Activated naive CD4-positive, alpha-beta T cell treated with anti-CD3 and anti-CD28 coated beads, Interleukin-2, amount 10 ng/mL, durations not matched to agents 7 days and 5 days (primary cell): ENCODE measurements at regions not wholly inside any gene's neighbourhood (a gene's known extent, or its start where the extent isn't known, plus 50 kb on each side); places are given as distances from the start of the nearest gene placed in this dataset.
A peak's percentile ranks its signal among the peaks of the same experiment; 100 is the strongest.
"Not testable (repeated sequence)": the region's sequence is repeated elsewhere in the genome, so short reads cannot be mapped to it uniquely, and the experiment has no call there.

Source experiments
- CTCF ChIA-PET: fragments of 350-600 bp; sonication (Branson Sonifier 250); formaldehyde crosslinking; loops from one replicate; lab custom pipeline; 2021; ENCODE audit warnings: antibody characterized with exemption; lab: Charles Lee
- DNase-seq: peaks from one replicate; pipeline ENCODE4 v3.0.0-alpha.2; 2020
- H3K27ac Mint-ChIP-seq: one replicate; pipeline ENCODE4 v1.8.0; 2021; ENCODE audit warnings: mild to moderate bottlenecking, moderate library complexity, mixed read lengths
- H3K27me3 Mint-ChIP-seq: one replicate; pipeline ENCODE4 v1.8.0; 2021; ENCODE audit warnings: mild to moderate bottlenecking, mixed read lengths
- H3K36me3 Mint-ChIP-seq: one replicate; pipeline ENCODE4 v1.8.0; 2021; ENCODE audit warnings: mixed read lengths
- H3K4me1 Mint-ChIP-seq: one replicate; pipeline ENCODE4 v1.8.0; 2021; ENCODE audit warnings: mixed read lengths
- H3K4me3 Mint-ChIP-seq: one replicate; pipeline ENCODE4 v1.8.0; 2021; ENCODE audit warnings: mild to moderate bottlenecking, moderate library complexity, mixed read lengths
- H3K9me3 Mint-ChIP-seq: one replicate; pipeline ENCODE4 v1.8.0; 2021; ENCODE audit warnings: mixed read lengths

GRCh38 chrX:79559290-79559689 is 192.2 kb upstream of the ITM2A start:
- H3K4me1 Mint-ChIP-seq, result no peaks in the 10 kb centered on the region
- no peaks in the 10 kb centered on the region for H3K36me3 Mint-ChIP-seq
- H3K27me3 Mint-ChIP-seq, result no peaks in the 10 kb centered on the region
- no peak overlapping the region for H3K4me3 Mint-ChIP-seq
- no peak for DNase-seq
- H3K27ac Mint-ChIP-seq, result no peak overlapping the region
- H3K9me3 Mint-ChIP-seq, result no peaks in the 10 kb centered on the region
- CTCF ChIA-PET, result no interaction called here

- CTCF ChIA-PET, result no interaction called here
- H3K27ac Mint-ChIP-seq, result no peak overlapping the region
- no peaks in the 10 kb centered on the region for H3K9me3 Mint-ChIP-seq
- H3K27me3 Mint-ChIP-seq, result no peaks in the 10 kb centered on the region
- DNase-seq, result no peak
- H3K36me3 Mint-ChIP-seq, result no peaks in the 10 kb centered on the region
- no peaks in the 10 kb centered on the region for H3K4me1 Mint-ChIP-seq
- no peak overlapping the region for H3K4me3 Mint-ChIP-seq
Measured at GRCh38 chrX:79557212-79557611, 190.1 kb upstream of the ITM2A start.

GRCh38 chrX:79556800-79557199 is 189.7 kb upstream of the ITM2A start:
- no peak for DNase-seq
- H3K27me3 Mint-ChIP-seq, result no peaks in the 10 kb centered on the region
- H3K4me3 Mint-ChIP-seq, result no peak overlapping the region
- no peak overlapping the region for H3K27ac Mint-ChIP-seq
- H3K36me3 Mint-ChIP-seq, result no peaks in the 10 kb centered on the region
- H3K4me1 Mint-ChIP-seq, result no peaks in the 10 kb centered on the region
- CTCF ChIA-PET, result no interaction called here
- H3K9me3 Mint-ChIP-seq, result no peaks in the 10 kb centered on the region

- Mint-ChIP-seq H3K36me3 (no peaks in the 10 kb centered on the region), H3K4me3 (no peak overlapping the region), H3K27me3 (no peaks in the 10 kb centered on the region), H3K27ac (no peak overlapping the region), H3K4me1 (no peaks in the 10 kb centered on the region), H3K9me3 (peaks cover 4% of the 10 kb centered on the region)
- DNase-seq, result no peak
- CTCF ChIA-PET, result no interaction called here
Measured at GRCh38 chrX:79530310-79531108, 163.4 kb upstream of the ITM2A start.

GRCh38 chrX:79524642-79525041 is 157.5 kb upstream of the ITM2A start:
- peaks cover 8% of the 10 kb centered on the region for H3K9me3 Mint-ChIP-seq
- CTCF ChIA-PET, result interaction anchor here (1.3 kb wide), 1 partner anchor 31 kb away, joined by 3 read pairs; no protein-coding TSS in a partner anchor
- no peak overlapping the region for H3K4me3 Mint-ChIP-seq
- no peaks in the 10 kb centered on the region for H3K4me1 Mint-ChIP-seq
- no peak overlapping the region for H3K27ac Mint-ChIP-seq
- DNase-seq, result no peak
- no peaks in the 10 kb centered on the region for H3K27me3 Mint-ChIP-seq
- H3K36me3 Mint-ChIP-seq, result no peaks in the 10 kb centered on the region

GRCh38 chrX:79515529-79515928 is 148.4 kb upstream of the ITM2A start:
- no peaks in the 10 kb centered on the region for H3K36me3 Mint-ChIP-seq
- DNase-seq, result no peak
- H3K27ac Mint-ChIP-seq, result no peak overlapping the region
- CTCF ChIA-PET, result no interaction called here
- H3K9me3 Mint-ChIP-seq, result no peaks in the 10 kb centered on the region
- H3K4me3 Mint-ChIP-seq, result no peak overlapping the region
- H3K4me1 Mint-ChIP-seq, result no peaks in the 10 kb centered on the region
- no peaks in the 10 kb centered on the region for H3K27me3 Mint-ChIP-seq

GRCh38 chrX:79511799-79512198 is 144.7 kb upstream of the ITM2A start:
- no peak for DNase-seq
- no peak overlapping the region for H3K4me3 Mint-ChIP-seq
- CTCF ChIA-PET, result no interaction called here
- no peaks in the 10 kb centered on the region for H3K27me3 Mint-ChIP-seq
- no peaks in the 10 kb centered on the region for H3K4me1 Mint-ChIP-seq
- no peaks in the 10 kb centered on the region for H3K36me3 Mint-ChIP-seq
- H3K9me3 Mint-ChIP-seq, result no peaks in the 10 kb centered on the region
- H3K27ac Mint-ChIP-seq, result no peak overlapping the region

- CTCF ChIA-PET, result no interaction called here
- H3K27ac Mint-ChIP-seq, result no peak overlapping the region
Measured at GRCh38 chrX:79506001-79506400, 138.9 kb upstream of the ITM2A start.

GRCh38 chrX:79482686-79483085 is 115.6 kb upstream of the ITM2A start:
- Mint-ChIP-seq H3K9me3 (no peaks in the 10 kb centered on the region), H3K27me3 (no peaks in the 10 kb centered on the region), H3K4me1 (no peaks in the 10 kb centered on the region), H3K4me3 (no peak overlapping the region), H3K36me3 (no peaks in the 10 kb centered on the region), H3K27ac (no peak overlapping the region)
- CTCF ChIA-PET, result no interaction called here
- DNase-seq, result no peak

More at GRCh38 chrX:79506001-79506400, 138.9 kb upstream of the ITM2A start:
- Mint-ChIP-seq H3K9me3 (no peaks in the 10 kb centered on the region), H3K36me3 (no peaks in the 10 kb centered on the region), H3K4me3 (no peak overlapping the region), H3K4me1 (no peaks in the 10 kb centered on the region), H3K27me3 (no peaks in the 10 kb centered on the region)
- no peak for DNase-seq

GRCh38 chrX:79477691-79478090 is 110.6 kb upstream of the ITM2A start:
- CTCF ChIA-PET, result no interaction called here
- H3K4me1 Mint-ChIP-seq, result no peaks in the 10 kb centered on the region
- no peaks in the 10 kb centered on the region for H3K9me3 Mint-ChIP-seq
- H3K36me3 Mint-ChIP-seq, result no peaks in the 10 kb centered on the region
- H3K27ac Mint-ChIP-seq, result no peak overlapping the region
- H3K4me3 Mint-ChIP-seq, result no peak overlapping the region
- no peak for DNase-seq
- H3K27me3 Mint-ChIP-seq, result no peaks in the 10 kb centered on the region

GRCh38 chrX:79466636-79467035 is 99.5 kb upstream of the ITM2A start:
- H3K36me3 Mint-ChIP-seq, result no peaks in the 10 kb centered on the region
- H3K27ac Mint-ChIP-seq, result no peak overlapping the region
- H3K4me3 Mint-ChIP-seq, result no peak overlapping the region
- CTCF ChIA-PET, result no interaction called here
- H3K9me3 Mint-ChIP-seq, result no peaks in the 10 kb centered on the region
- H3K4me1 Mint-ChIP-seq, result no peaks in the 10 kb centered on the region
- H3K27me3 Mint-ChIP-seq, result no peaks in the 10 kb centered on the region
- no peak for DNase-seq

- Mint-ChIP-seq H3K4me1 (no peaks in the 10 kb centered on the region), H3K27ac (no peak overlapping the region), H3K4me3 (no peak overlapping the region), H3K9me3 (peaks cover 1% of the 10 kb centered on the region), H3K27me3 (no peaks in the 10 kb centered on the region), H3K36me3 (peaks cover 1% of the 10 kb centered on the region)
- no peak for DNase-seq
- CTCF ChIA-PET, result no interaction called here
Measured at GRCh38 chrX:79462458-79462857, 95.3 kb upstream of the ITM2A start.

GRCh38 chrX:79456593-79456992 is 89.5 kb upstream of the ITM2A start:
- not testable (repeated sequence) for H3K27me3 Mint-ChIP-seq, H3K4me1 Mint-ChIP-seq, H3K9me3 Mint-ChIP-seq, H3K27ac Mint-ChIP-seq, H3K4me3 Mint-ChIP-seq, H3K36me3 Mint-ChIP-seq
- CTCF ChIA-PET, result interaction anchor here (1.0 kb wide), 1 partner anchor 16 kb away, joined by 4 read pairs; no protein-coding TSS in a partner anchor
- DNase-seq, result peak; percentile 20

- Mint-ChIP-seq H3K9me3 (no peaks in the 10 kb centered on the region), H3K4me3 (no peak overlapping the region), H3K4me1 (peaks cover 6% of the 10 kb centered on the region), H3K27me3 (no peaks in the 10 kb centered on the region), H3K36me3 (no peaks in the 10 kb centered on the region), H3K27ac (no peak overlapping the region)
- CTCF ChIA-PET, result no interaction called here
- no peak for DNase-seq
Measured at GRCh38 chrX:79452881-79453280, 85.7 kb upstream of the ITM2A start.

GRCh38 chrX:79444694-79445210 is 77.6 kb upstream of the ITM2A start:
- CTCF ChIA-PET, result interaction anchor here (0.7 kb wide), 1 partner anchor 286 kb away, joined by 3 read pairs; no protein-coding TSS in a partner anchor
- no peaks in the 10 kb centered on the region for H3K9me3 Mint-ChIP-seq

More at GRCh38 chrX:79444694-79445210, 77.6 kb upstream of the ITM2A start:
- no peaks in the 10 kb centered on the region for H3K36me3 Mint-ChIP-seq
- H3K4me1 Mint-ChIP-seq, result no peaks in the 10 kb centered on the region
- no peak overlapping the region for H3K4me3 Mint-ChIP-seq
- no peaks in the 10 kb centered on the region for H3K27me3 Mint-ChIP-seq
- no peak overlapping the region for H3K27ac Mint-ChIP-seq
- DNase-seq, result no peak
